B cell (primary cell): ENCODE measurements at regions not wholly inside any gene's neighbourhood (a gene's known extent, or its start where the extent isn't known, plus 50 kb on each side); places are given as distances from the start of the nearest gene placed in this dataset.
A peak's percentile ranks its signal among the peaks of the same experiment; 100 is the strongest.

ENCODE experiments used
- ATAC-seq: fragments of 200-7000 bp; cut with Tn5 transposase; one replicate; pipeline ENCODE4 v1.10.0; 2021; ENCODE audit warnings: low read depth, mild to moderate bottlenecking, moderate number of reproducible peaks, moderate library complexity
- CTCF ChIA-PET: fragments of 350-600 bp; sonication (Branson Sonifier 250); formaldehyde crosslinking; loops from one replicate; lab custom pipeline; 2021; ENCODE audit warnings: antibody characterized with exemption, inconsistent platforms; lab: Charles Lee
- POLR2A ChIA-PET: fragments of 350-600 bp; sonication (Branson Sonifier 250); formaldehyde crosslinking; loops from one replicate; lab custom pipeline; 2021; ENCODE audit warnings: antibody characterized with exemption; lab: Charles Lee
- DNase-seq: peaks from one replicate; pipeline ENCODE4 v3.0.0; 2013
- H2AFZ ChIP-seq: 2 replicates; pipeline ENCODE4 v1.6.1; 2012; ENCODE audit warnings: mild to moderate bottlenecking, low read depth, low read length; ENCODE audit not compliant: insufficient read depth, poor library complexity, severe bottlenecking
- H3K27ac ChIP-seq, 2 donors: 1 replicate in 1 of 2; 2 replicates in 1 of 2; pipeline ENCODE4 v1.5.1; 2012 to 2013; ENCODE audit warnings: low read length in 2 of 2, mild to moderate bottlenecking in 2 of 2, moderate library complexity in 1 of 2
- H3K27me3 ChIP-seq, 4 experiments: fragments of 200-600 bp in 1 of 4; sonication (generic) in 1 of 4; replicated peaks in 1 of 4; 1 replicate in 2 of 4; 2 replicates in 2 of 4; pipeline versions ENCODE4 v1.6.1 to v1.7.0; 2013 to 2016; ENCODE audit warnings: low read length in 3 of 4, mild to moderate bottlenecking in 2 of 4, mixed read lengths in 1 of 4, moderate library complexity in 1 of 4; ENCODE audit not compliant: insufficient read depth in 4 of 4, control insufficient read depth in 3 of 4; ENCODE audit errors: control extremely low read depth in 1 of 4
- H3K36me3 ChIP-seq, 2 experiments: replicated peaks in 1 of 2; 1 replicate in 1 of 2; 2 replicates in 1 of 2; pipeline versions ENCODE4 v1.6.1 to v1.7.1; 2013; ENCODE audit warnings: low read length in 1 of 2; ENCODE audit not compliant: insufficient read depth in 2 of 2, control insufficient read depth in 1 of 2; ENCODE audit errors: control extremely low read depth in 1 of 2, extremely low read depth in 1 of 2
- H3K4me1 ChIP-seq, 2 donors: fragments of 200-600 bp in 1 of 2; sonication (generic) in 1 of 2; 1 replicate in 1 of 2; 2 replicates in 1 of 2; pipeline versions ENCODE4 v1.5.1 to v1.6.1; 2013 to 2017; ENCODE audit warnings: low read length in 2 of 2; ENCODE audit not compliant: control insufficient read depth in 2 of 2, insufficient read depth in 2 of 2
- H3K4me2 ChIP-seq: replicated peaks from 2 replicates; pipeline ENCODE3; 2012; ENCODE audit warnings: mild to moderate bottlenecking, low read depth, low read length; ENCODE audit not compliant: poor library complexity, severe bottlenecking
- H3K4me3 ChIP-seq, 5 experiments: fragments of 200-600 bp in 1 of 5; sonication (generic) in 1 of 5; 1 replicate in 3 of 5; 2 replicates in 2 of 5; pipeline versions ENCODE4 v1.5.1 to v1.7.0; 2011 to 2016; ENCODE audit warnings: low read length in 4 of 5, mild to moderate bottlenecking in 4 of 5, low read depth in 2 of 5, control low read depth in 1 of 5, moderate library complexity in 1 of 5; ENCODE audit not compliant: insufficient read depth in 1 of 5; ENCODE audit errors: control extremely low read depth in 1 of 5, extremely low read depth in 1 of 5
- H3K79me2 ChIP-seq: fragments of 200-600 bp; sonication (generic); one replicate; pipeline ENCODE4 v1.6.0; 2016; ENCODE audit warnings: low read length; ENCODE audit not compliant: control insufficient read depth, insufficient read depth
- H3K9ac ChIP-seq: fragments of 200-600 bp; sonication (generic); 2 replicates; pipeline ENCODE4 v1.6.1; 2017; ENCODE audit warnings: mild to moderate bottlenecking, low read length, moderate library complexity
- H3K9me3 ChIP-seq, 3 donors: one replicate each; pipeline versions ENCODE4 v1.6.1 to v1.7.1; 2013; ENCODE audit warnings: low read length in 2 of 3; ENCODE audit not compliant: control insufficient read depth in 2 of 3, insufficient read depth in 1 of 3; ENCODE audit errors: control extremely low read depth in 1 of 3
- H4K20me1 ChIP-seq: 2 replicates; pipeline ENCODE4 v1.6.0; 2012; ENCODE audit warnings: mild to moderate bottlenecking, low read length; ENCODE audit not compliant: insufficient read depth, control insufficient read depth, poor library complexity, severe bottlenecking
- H3K27ac Mint-ChIP-seq: one replicate; pipeline ENCODE4 v1.8.0; 2021; ENCODE audit warnings: mixed read lengths
- H3K27me3 Mint-ChIP-seq: one replicate; pipeline ENCODE4 v1.8.0; 2021; ENCODE audit warnings: mixed read lengths
- H3K4me1 Mint-ChIP-seq: one replicate; pipeline ENCODE4 v1.8.0; 2021; ENCODE audit warnings: mixed read lengths
- H3K4me3 Mint-ChIP-seq: one replicate; pipeline ENCODE4 v1.8.0; 2021; ENCODE audit warnings: mixed read lengths
- H3K9me3 Mint-ChIP-seq: one replicate; pipeline ENCODE4 v1.8.0; 2022; ENCODE audit warnings: mixed read lengths; ENCODE audit not compliant: insufficient read depth
- CTCF ChIP-seq: fragments of 200-600 bp; IDR thresholded peaks from one replicate; pipeline ENCODE4 v1.8.0; 2022; ENCODE audit warnings: antibody characterized with exemption, mild to moderate bottlenecking
- EZH2 ChIP-seq: IDR thresholded peaks from 2 replicates; pipeline ENCODE4 v1.6.1; 2012; ENCODE audit warnings: borderline replicate concordance, low read depth, mild to moderate bottlenecking, moderate library complexity, low read length; ENCODE audit not compliant: insufficient read depth, poor library complexity, severe bottlenecking
- WGBS: methylation state at CpG from one replicate; pipeline ENCODE4 v1.1.5; 2013; ENCODE audit warnings: missing lambda C conversion rate; ENCODE audit not compliant: insufficient coverage; 5-methylcytosine and 5-hydroxymethylcytosine counted together
- intact Hi-C: fragments of 100-400 bp; cut with micrococcal nuclease; formaldehyde crosslinking; loops from one replicate; pipeline ENCODE4 v1.10.0; 2022

- DNase-seq (peak; percentile 72), ATAC-seq (peak; percentile 79)
- Mint-ChIP-seq H3K4me1 (peaks cover 27% of the 10 kb centered on the region), H3K4me3 (peak overlapping the region; percentile 88), H3K27ac (peak overlapping the region; percentile 90), H3K9me3 (no peaks in the 10 kb centered on the region), H3K27me3 (no peaks in the 10 kb centered on the region)
- H3K9me3 ChIP-seq = no peaks in the 10 kb centered on the region
- intact Hi-C loops = loop anchor here (2.0 kb wide), 3 partner anchors 36 to 120 kb away; partner anchors contain the start of gene AFF2
- no peaks in the 10 kb centered on the region for H3K36me3 ChIP-seq
- H4K20me1 ChIP-seq = no peaks in the 10 kb centered on the region
- peak overlapping the region; percentile 60 for H2AFZ ChIP-seq
- peak overlapping the region; percentile 8 to 66 (median 50) for H3K4me3 ChIP-seq
- peak overlapping the region; percentile 76 for H3K4me2 ChIP-seq
- POLR2A ChIA-PET = no interaction called here
- H3K27ac ChIP-seq = peak overlapping the region; percentile 86 to 87
- no peaks in the 10 kb centered on the region for H3K27me3 ChIP-seq
- CTCF ChIA-PET = interaction anchor here (1.3 kb wide), 1 partner anchor 150 kb away, joined by 4 read pairs; no protein-coding TSS in a partner anchor
- H3K4me1 ChIP-seq = peaks cover 20 to 21% of the 10 kb centered on the region in 2 donors
- TF ChIP-seq CTCF = no peak
- TF ChIP-seq EZH2 = no peak
- no peaks in the 10 kb centered on the region for H3K79me2 ChIP-seq
- peak overlapping the region; percentile 75 for H3K9ac ChIP-seq
- no CpG with 5 or more reads among the region's 9 CpGs for WGBS
Measured at GRCh38 chrX:148380650-148381561, 119.5 kb upstream of the AFF2 start.

GRCh38 chrX:148381603-148382002 lies 118.8 kb upstream of the AFF2 start:
- Histone ChIP-seq H3K9me3 (no peaks in the 10 kb centered on the region), H3K4me3 (peak overlapping the region; percentile 8 to 66 (median 50)), H4K20me1 (no peaks in the 10 kb centered on the region), H3K4me2 (peak overlapping the region; percentile 76), H3K27ac (peak overlapping the region; percentile 86 to 87), H3K4me1 (peaks cover 20 to 21% of the 10 kb centered on the region in 2 donors), H3K79me2 (no peaks in the 10 kb centered on the region), H3K9ac (peak overlapping the region; percentile 75), H3K27me3 (no peaks in the 10 kb centered on the region), H2AFZ (peak overlapping the region; percentile 60), H3K36me3 (no peaks in the 10 kb centered on the region)
- no peaks in the 10 kb centered on the region for H3K9me3 Mint-ChIP-seq
- peak overlapping the region; percentile 88 for H3K4me3 Mint-ChIP-seq
- no peak for ATAC-seq
- intact Hi-C loops = loop anchor here (2.0 kb wide), 3 partner anchors 35 to 119 kb away; partner anchors contain the start of gene AFF2
- ChIA-PET CTCF (no interaction called here), POLR2A (no interaction called here)
- 40% methylated on average over 1 of the region's 2 CpGs for WGBS
- TF ChIP-seq CTCF = no peak
- no peak for TF ChIP-seq EZH2
- no peaks in the 10 kb centered on the region for H3K27me3 Mint-ChIP-seq
- DNase-seq = no peak
- H3K4me1 Mint-ChIP-seq = peaks cover 27% of the 10 kb centered on the region
- peak overlapping the region; percentile 90 for H3K27ac Mint-ChIP-seq
